Ascending aorta (tissue), 2 donors: ENCODE measurements at regions not wholly inside any gene's neighbourhood (a gene's known extent, or its start where the extent isn't known, plus 50 kb on each side); places are given as distances from the start of the nearest gene placed in this dataset.

Experiments
- DNase-seq, 2 donors: peaks; one replicate each; pipeline ENCODE4 v3.0.0-alpha.2; 2019; ENCODE audit warnings: low spot score in 2 of 2
- H3K27ac ChIP-seq, 2 donors: fragments of 200-600 bp; sonication (generic); one replicate each; pipeline ENCODE4 v1.5.1; 2016 to 2017; ENCODE audit warnings: mild to moderate bottlenecking in 1 of 2
- H3K27me3 ChIP-seq: fragments of 200-600 bp; sonication (generic); one replicate; pipeline ENCODE4 v1.5.1; 2017
- H3K36me3 ChIP-seq, 2 donors: fragments of 200-600 bp; sonication (generic); one replicate each; pipeline ENCODE4 v1.5.1; 2016
- H3K4me1 ChIP-seq, 2 donors: fragments of 200-600 bp; sonication (generic); one replicate each; pipeline ENCODE4 v1.5.1; 2016 to 2017; ENCODE audit warnings: mild to moderate bottlenecking in 1 of 2
- H3K4me3 ChIP-seq, 2 donors: fragments of 200-600 bp; sonication (generic); one replicate each; pipeline ENCODE4 v1.5.1; 2016 to 2017; ENCODE audit warnings: mild to moderate bottlenecking in 1 of 2
- H3K9me3 ChIP-seq, 2 donors: fragments of 200-600 bp; sonication (generic); one replicate each; pipeline ENCODE4 v1.5.1; 2016
- intact Hi-C: fragments of 100-400 bp; cut with DNase I; formaldehyde crosslinking; loops from one replicate; pipeline ENCODE4 v1.15.1; 2023
- TF ChIP-seq, protein P1 (sequence below), 3 experiments: fragments of 200-600 bp in 2 of 3; fragments of 450-650 bp in 1 of 3; sonication (generic) in 2 of 3; IDR thresholded peaks; one replicate each; pipeline ENCODE4 v1.5.1; 2016 to 2019; ENCODE audit warnings: antibody characterized with exemption in 3 of 3, mild to moderate bottlenecking in 1 of 3, moderate library complexity in 1 of 3

DNA sequence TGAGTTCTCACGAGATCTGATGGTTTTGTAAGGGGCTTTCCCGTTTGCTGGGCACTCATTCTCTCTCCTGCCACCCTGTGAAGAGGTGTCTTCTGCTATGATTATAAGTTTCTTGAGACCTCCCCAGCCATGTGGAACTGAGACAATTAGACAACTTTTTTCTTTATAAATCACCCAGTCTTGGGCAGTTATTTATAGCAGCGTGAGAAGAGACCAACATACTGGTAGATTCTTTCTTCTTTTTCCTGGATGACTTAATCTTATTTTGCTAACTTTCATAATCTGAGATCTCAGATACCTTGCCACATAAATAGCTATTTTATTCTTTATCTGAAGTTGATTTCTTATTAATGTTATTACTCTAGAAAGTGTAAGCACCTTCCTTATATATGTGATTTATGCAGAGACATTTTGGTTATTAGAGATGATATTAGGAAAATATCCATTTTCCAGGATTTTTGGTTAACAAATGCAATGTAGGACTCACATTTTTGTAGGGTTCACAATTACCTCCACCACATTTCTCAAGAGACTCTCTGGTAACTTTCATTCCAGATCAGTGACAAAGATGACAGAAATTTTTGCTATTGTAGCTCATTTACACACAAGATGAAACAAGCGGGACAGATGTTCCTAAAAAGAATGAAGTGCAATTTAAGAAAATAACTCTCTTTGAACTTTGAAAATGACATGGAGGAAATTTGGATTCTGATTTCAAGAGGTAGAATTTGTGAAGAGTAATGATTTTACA lies 97.9 kb upstream of the RND3 start:
- TF ChIP-seq, protein P1, sequence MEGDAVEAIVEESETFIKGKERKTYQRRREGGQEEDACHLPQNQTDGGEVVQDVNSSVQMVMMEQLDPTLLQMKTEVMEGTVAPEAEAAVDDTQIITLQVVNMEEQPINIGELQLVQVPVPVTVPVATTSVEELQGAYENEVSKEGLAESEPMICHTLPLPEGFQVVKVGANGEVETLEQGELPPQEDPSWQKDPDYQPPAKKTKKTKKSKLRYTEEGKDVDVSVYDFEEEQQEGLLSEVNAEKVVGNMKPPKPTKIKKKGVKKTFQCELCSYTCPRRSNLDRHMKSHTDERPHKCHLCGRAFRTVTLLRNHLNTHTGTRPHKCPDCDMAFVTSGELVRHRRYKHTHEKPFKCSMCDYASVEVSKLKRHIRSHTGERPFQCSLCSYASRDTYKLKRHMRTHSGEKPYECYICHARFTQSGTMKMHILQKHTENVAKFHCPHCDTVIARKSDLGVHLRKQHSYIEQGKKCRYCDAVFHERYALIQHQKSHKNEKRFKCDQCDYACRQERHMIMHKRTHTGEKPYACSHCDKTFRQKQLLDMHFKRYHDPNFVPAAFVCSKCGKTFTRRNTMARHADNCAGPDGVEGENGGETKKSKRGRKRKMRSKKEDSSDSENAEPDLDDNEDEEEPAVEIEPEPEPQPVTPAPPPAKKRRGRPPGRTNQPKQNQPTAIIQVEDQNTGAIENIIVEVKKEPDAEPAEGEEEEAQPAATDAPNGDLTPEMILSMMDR (IDR thresholded peaks at IDR 0.05) = no peak
- Histone ChIP-seq H3K4me3 (no peak overlapping the region), H3K36me3 (no peaks in the 10 kb centered on the region), H3K9me3 (no peaks in the 10 kb centered on the region), H3K27me3 (no peaks in the 10 kb centered on the region), H3K27ac (no peak overlapping the region), H3K4me1 (peaks cover 0 to 4% of the 10 kb centered on the region in 2 donors)
- intact Hi-C loops = no loop called here
- DNase-seq = no peak

DNA sequence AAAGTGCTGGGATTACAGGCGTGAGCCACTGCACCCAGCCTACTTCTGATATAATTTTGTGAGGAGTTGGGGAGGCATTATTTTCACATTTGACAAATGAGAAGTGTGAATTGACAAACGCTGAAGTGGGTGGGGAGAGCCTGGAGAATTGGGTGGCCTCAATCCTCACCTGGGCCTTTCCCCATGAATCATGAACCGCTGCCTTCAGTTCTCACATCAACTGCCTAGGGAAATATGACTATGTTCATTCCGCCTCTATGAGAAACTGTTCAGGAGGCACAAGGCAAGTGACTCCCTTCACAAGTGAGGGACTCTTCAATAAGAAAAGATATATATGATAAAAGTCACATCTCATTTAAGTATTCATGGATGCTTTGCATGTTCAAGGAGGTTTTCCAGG lies 96.6 kb upstream of the RND3 start:
- H3K4me1 ChIP-seq = peaks cover 0 to 4% of the 10 kb centered on the region in 2 donors
- intact Hi-C loops = no loop called here
- peaks cover 0 to 2% of the 10 kb centered on the region in 2 donors for H3K9me3 ChIP-seq
- H3K27me3 ChIP-seq = no peaks in the 10 kb centered on the region
- DNase-seq = no peak
- TF ChIP-seq, protein P1 (IDR thresholded peaks at IDR 0.05) = no peak
- no peak overlapping the region for H3K27ac ChIP-seq
- no peaks in the 10 kb centered on the region for H3K36me3 ChIP-seq
- no peak overlapping the region for H3K4me3 ChIP-seq

DNA sequence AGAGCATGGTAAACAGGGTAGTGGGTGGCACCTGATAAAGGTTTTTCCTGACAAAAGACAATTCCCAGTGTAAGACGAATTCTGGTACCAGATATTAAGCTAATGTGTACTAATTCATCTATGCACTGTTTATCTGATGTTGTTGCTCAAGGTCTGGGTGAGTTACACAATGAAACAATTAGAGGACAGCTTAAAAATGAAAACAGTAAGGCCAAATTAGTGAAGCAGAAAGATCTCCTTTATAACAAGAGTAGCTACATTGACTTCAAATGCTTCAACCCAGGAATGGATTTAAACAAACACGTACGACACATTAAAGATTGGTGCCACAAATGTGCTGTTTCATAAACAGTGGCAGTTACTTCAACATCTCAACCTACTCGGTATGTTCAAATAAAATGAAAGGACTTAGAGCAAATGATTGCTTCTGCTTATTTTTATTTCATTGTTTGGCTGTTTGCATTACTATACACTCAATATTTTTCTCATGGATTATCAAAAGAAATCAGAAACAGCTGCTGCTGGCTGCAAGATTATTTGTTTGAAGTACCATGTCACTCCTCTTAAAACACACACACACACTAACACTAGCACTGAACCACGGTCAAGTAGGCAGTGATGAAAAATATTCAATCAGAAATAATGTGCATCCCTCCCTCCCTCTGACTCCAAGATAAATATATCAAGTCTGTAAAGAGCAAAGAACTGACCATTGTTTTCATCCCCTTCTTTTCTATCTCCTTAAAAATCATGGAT lies 94.4 kb upstream of the RND3 start:
- intact Hi-C loops = no loop called here
- Histone ChIP-seq H3K36me3 (no peaks in the 10 kb centered on the region), H3K9me3 (peaks cover 7 to 11% of the 10 kb centered on the region in 2 donors), H3K4me3 (no peak overlapping the region), H3K27ac (no peak overlapping the region), H3K27me3 (no peaks in the 10 kb centered on the region), H3K4me1 (peaks cover 0 to 2% of the 10 kb centered on the region in 2 donors)
- no peak for DNase-seq
- TF ChIP-seq, protein P1 (IDR thresholded peaks at IDR 0.05) = no peak

DNA sequence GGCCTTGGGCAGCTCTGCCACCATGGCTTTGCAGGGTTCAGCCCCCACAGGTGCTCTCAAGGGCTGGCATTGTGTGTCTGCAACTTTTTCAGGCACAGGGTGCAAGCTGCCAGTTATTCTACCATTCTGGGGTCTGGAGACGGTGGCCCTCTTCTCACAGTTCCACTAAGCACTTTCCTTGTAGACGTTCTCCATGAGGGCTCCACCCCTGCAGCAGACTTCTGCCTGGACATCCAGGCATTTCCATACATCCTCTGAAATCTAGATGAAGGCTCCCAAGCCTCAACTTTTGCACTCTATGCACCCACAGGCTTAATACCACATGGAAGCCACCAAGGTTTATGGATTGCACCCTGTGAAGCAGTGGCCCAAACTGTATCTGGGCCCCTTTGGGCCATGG lies 91.0 kb upstream of the RND3 start:
- TF ChIP-seq, protein P1 (IDR thresholded peaks at IDR 0.05) = no peak
- intact Hi-C loops = no loop called here
- no peaks in the 10 kb centered on the region for H3K4me1 ChIP-seq
- H3K9me3 ChIP-seq = peaks cover 7 to 11% of the 10 kb centered on the region in 2 donors
- H3K36me3 ChIP-seq = no peaks in the 10 kb centered on the region
- no peak overlapping the region for H3K4me3 ChIP-seq
- no peak overlapping the region for H3K27ac ChIP-seq
- no peaks in the 10 kb centered on the region for H3K27me3 ChIP-seq
- DNase-seq = no peak

DNA sequence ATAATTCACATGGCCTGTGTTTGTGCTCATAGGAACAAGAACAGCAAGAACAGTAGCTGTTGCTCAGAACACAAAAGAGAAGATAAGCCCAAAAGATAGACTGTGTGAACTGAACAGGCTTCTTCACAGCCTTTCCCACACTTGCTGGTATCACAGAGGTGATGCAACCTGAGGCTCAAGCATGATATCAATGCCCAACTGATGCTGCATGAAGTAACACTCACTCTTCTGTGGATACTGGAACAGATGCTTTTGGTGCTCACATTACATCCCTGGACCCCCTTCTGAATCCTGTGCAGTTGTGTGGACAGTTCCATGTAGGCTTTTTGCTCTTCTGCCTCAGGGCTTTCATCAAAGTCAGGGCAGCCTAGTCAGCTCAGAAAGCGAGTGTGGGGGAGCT lies 88.4 kb upstream of the RND3 start:
- DNase-seq = no peak
- no peaks in the 10 kb centered on the region for H3K36me3 ChIP-seq
- no peak overlapping the region for H3K27ac ChIP-seq
- no peaks in the 10 kb centered on the region for H3K4me1 ChIP-seq
- H3K9me3 ChIP-seq = peaks cover 7 to 11% of the 10 kb centered on the region in 2 donors
- intact Hi-C loops = no loop called here
- H3K27me3 ChIP-seq = no peaks in the 10 kb centered on the region
- no peak overlapping the region for H3K4me3 ChIP-seq
- TF ChIP-seq, protein P1 (IDR thresholded peaks at IDR 0.05) = no peak
